Inferior parietal cortex (tissue), 1 donor: ENCODE measurements at regions not wholly inside any gene's neighbourhood (a gene's known extent, or its start where the extent isn't known, plus 50 kb on each side); places are given as distances from the start of the nearest gene placed in this dataset.

ENCODE experiments used
- DNase-seq: peaks from one replicate; pipeline ENCODE4 v3.0.0-alpha.2; 2016; ENCODE audit errors: extremely low spot score

GRCh38 chr6:23013776-23014175 lies 444.4 kb downstream of the HDGFL1 start:
- no peak for DNase-seq

- DNase-seq = no peak
Measured at GRCh38 chr6:23016696-23017095, 447.3 kb downstream of the HDGFL1 start.

GRCh38 chr6:23021487-23021886 lies 452.1 kb downstream of the HDGFL1 start:
- no peak for DNase-seq

- DNase-seq = peak; percentile 86
Measured at GRCh38 chr6:23027281-23027680, 457.9 kb downstream of the HDGFL1 start.

- no peak for DNase-seq
Measured at GRCh38 chr6:23031986-23032385, 462.6 kb downstream of the HDGFL1 start.

GRCh38 chr6:23034926-23035325 lies 465.6 kb downstream of the HDGFL1 start:
- no peak for DNase-seq

- DNase-seq = no peak
Measured at GRCh38 chr6:23036406-23036983, 467.1 kb downstream of the HDGFL1 start.

- no peak for DNase-seq
Measured at GRCh38 chr6:23040899-23041298, 471.5 kb downstream of the HDGFL1 start.

GRCh38 chr6:23045280-23045679 lies 475.9 kb downstream of the HDGFL1 start:
- DNase-seq = no peak

- DNase-seq = no peak
Measured at GRCh38 chr6:23055523-23055922, 486.2 kb downstream of the HDGFL1 start.

GRCh38 chr6:23073821-23074220 lies 504.5 kb downstream of the HDGFL1 start:
- DNase-seq = no peak

GRCh38 chr6:23077772-23078171 lies 508.4 kb downstream of the HDGFL1 start:
- DNase-seq = no peak

- no peak for DNase-seq
Measured at GRCh38 chr6:23081701-23082100, 512.3 kb downstream of the HDGFL1 start.

- no peak for DNase-seq
Measured at GRCh38 chr6:23086100-23086499, 516.7 kb downstream of the HDGFL1 start.

GRCh38 chr6:23087471-23087870 lies 518.1 kb downstream of the HDGFL1 start:
- no peak for DNase-seq

- DNase-seq = no peak
Measured at GRCh38 chr6:23088761-23089160, 519.4 kb downstream of the HDGFL1 start.

GRCh38 chr6:23089981-23090380 lies 520.6 kb downstream of the HDGFL1 start:
- DNase-seq = no peak

GRCh38 chr6:23091795-23092194 lies 522.4 kb downstream of the HDGFL1 start:
- no peak for DNase-seq

GRCh38 chr6:23096876-23097275 lies 527.5 kb downstream of the HDGFL1 start:
- no peak for DNase-seq

GRCh38 chr6:23097566-23097965 lies 528.2 kb downstream of the HDGFL1 start:
- no peak for DNase-seq

- no peak for DNase-seq
Measured at GRCh38 chr6:23106951-23107350, 537.6 kb downstream of the HDGFL1 start.

GRCh38 chr6:23111984-23112383 lies 542.6 kb downstream of the HDGFL1 start:
- DNase-seq = no peak

- DNase-seq = no peak
Measured at GRCh38 chr6:23114812-23115504, 545.6 kb downstream of the HDGFL1 start.

- DNase-seq = no peak
Measured at GRCh38 chr6:23137611-23138010, 568.2 kb downstream of the HDGFL1 start.
